22Rv1 (cell line): ENCODE measurements at regions not wholly inside any gene's neighbourhood (a gene's known extent, or its start where the extent isn't known, plus 50 kb on each side); places are given as distances from the start of the nearest gene placed in this dataset.
A peak's percentile ranks its signal among the peaks of the same experiment; 100 is the strongest.

Experiments used
- CTCF ChIP-seq: fragments of 450-650 bp; IDR thresholded peaks from 2 replicates; pipeline ENCODE4 v1.5.1; 2017; ENCODE audit warnings: mild to moderate bottlenecking
- ZFX ChIP-seq: fragments of 450-650 bp; IDR thresholded peaks from 2 replicates; pipeline ENCODE4 v1.6.1; 2017; ENCODE audit warnings: antibody characterized with exemption, borderline replicate concordance

GRCh38 chr16:82368041-82368440 lies 198.0 kb upstream of the MPHOSPH6 start:
- peak; percentile 31; the same call in 1 of the 2 replicates for TF ChIP-seq CTCF
- TF ChIP-seq ZFX = no peak
